ENCODE measurements at regions not wholly inside any gene's neighbourhood (a gene's known extent, or its start where the extent isn't known, plus 50 kb on each side); places are given as distances from the start of the nearest gene placed in this dataset.

- DNase-seq, result no peak
Measured at GRCh38 chr2:160882906-160883305, 277.3 kb upstream of the TANK start.

- no peak for DNase-seq
Measured at GRCh38 chr2:160884056-160884455, 276.2 kb upstream of the TANK start.

DNA sequence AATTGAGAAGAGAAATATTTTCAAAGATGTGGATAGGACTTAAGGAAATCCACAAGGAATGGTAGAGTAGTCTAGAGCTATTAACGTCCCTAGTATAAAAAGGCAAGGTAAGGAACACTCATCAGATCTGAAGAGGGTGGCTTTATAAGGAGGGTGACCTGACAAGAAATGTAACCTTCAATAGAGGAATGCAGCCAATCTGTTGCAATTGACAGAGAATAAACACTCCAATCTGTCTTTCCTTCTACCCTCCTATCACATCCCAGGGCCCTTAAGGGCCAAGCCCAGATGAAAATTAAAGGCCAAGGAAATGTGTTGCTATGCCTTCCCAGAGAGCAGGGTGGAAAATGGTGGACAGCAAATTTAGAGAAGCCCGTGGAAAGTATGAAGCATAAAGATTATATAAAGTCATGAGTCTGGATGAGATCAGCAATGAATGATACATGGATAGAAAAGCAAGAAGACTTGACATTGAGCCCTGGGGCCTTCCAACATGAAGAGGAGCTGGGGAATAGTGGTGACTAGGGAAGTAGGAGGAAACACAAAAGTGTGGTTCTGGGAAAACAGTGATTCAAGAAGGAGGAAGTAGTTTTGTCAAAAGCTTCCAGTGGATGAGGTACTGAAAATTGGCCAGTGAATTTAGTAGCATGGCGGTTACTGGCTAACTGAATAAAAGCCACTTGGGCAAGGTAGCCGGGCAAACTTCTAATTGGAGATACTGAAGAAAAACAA lies 270.6 kb upstream of the TANK start:
- DNase-seq, result no peak

DNA sequence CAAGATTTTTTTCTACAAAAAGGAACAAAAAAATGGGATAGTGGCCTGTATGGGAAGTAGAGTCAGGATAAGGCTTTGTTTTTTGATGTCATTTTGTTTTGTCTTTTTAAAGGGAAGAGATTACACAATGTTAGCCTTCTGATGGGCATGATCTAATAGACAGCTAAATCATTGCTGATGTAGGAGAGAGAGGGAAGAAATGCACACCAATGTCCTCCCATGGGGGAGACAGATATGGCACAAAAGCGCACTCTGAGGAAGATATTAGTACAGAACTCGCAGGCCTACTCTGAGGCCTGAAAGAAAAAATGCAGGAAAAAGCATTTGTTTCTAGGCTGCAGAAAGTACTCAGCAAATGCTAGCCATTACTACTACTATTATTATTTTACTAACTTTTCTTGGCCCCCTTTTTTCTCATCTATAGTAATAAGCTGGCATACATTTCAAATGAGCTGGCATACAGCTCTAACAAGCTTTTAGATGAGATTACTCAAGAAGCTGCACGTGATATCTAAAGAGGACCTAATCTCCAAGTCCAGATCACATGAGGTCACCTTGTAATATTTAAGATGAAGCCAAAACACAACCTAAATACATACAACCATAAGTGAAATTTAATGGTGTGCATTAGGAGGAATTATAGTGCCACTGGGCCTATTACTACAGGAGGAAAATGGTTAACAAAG lies 269.4 kb upstream of the TANK start:
- DNase-seq, result no peak

- DNase-seq, result no peak
Measured at GRCh38 chr2:160891353-160891740, 268.9 kb upstream of the TANK start.

- no peak for DNase-seq
Measured at GRCh38 chr2:160892204-160892603, 268.0 kb upstream of the TANK start.

GRCh38 chr2:160893581-160893980 lies 266.6 kb upstream of the TANK start:
- DNase-seq, result no peak

DNA sequence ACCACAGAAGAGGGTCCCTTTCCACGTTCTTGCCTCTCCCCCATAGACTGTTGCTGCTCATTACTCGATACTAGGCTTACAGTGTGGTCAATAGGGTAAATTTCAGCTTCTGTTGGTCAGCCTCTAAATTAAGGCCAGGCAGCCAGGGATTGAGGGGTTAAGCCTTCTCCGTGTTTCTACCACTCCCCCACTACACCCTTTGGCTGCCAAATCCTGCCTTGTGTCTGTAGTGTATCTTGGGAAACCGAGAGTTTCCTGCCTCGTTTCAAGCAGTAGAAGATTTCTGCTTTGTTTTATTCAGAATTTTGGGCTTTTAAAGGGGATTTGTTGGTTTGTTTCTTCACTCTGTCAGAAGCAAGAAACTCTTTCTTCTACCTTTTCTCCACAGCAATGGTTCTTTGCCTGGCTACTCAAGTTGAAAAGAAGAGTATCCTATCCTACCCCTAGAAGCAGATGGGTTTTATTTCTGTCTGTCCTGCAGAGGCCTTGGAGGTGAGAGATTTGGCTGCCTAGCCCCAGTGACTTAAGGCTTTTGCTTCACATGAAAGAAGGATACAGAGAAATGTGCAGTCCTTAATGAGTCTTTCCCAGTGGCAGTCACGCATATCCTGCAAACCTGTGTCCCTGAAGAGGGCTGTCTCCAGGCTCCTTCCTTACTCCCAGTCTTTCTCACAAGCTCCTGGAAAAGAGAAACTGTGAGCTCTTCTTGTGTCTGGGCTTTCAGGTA lies 261.5 kb upstream of the TANK start:
- no peak for DNase-seq

- no peak for DNase-seq
Measured at GRCh38 chr2:160901613-160902012, 258.6 kb upstream of the TANK start.

DNA sequence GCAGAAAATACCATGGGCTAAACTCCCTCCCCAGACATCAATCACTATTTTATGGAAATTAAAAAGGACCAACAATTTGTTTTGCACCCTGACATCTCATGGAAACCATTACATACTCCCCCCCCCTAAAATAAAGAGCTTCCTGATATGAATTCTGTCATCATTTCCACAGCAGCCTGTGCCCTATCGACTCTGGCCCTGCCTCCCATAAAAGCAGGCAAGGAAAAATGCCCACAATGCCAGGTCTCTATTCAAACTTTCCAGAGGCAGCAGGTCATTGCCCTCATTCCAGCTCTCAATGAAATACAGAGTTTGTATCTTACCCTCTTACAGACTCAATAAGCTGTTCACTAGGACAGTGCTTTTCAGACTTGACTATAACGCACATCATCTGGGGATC lies 254.4 kb upstream of the TANK start:
- DNase-seq, result no peak

DNA sequence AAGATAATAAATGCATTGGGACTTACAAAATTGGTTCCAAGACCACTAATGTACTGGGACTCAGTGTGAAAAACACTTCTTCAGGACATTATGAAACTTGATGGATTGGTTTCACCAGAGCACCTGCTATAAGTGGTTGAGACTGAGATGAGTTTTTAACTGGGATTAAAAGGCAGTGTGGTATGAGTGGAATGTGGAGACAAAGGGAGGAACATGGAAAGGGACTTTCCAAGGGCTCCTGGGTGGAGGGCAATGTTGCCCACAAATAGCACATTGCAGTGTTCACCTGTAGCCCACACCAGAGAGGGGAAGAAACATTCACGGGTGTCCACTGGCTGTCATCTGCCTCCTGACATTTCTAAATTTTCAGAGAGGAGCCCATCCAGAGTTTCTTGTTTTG lies 253.3 kb upstream of the TANK start:
- no peak for DNase-seq

DNA sequence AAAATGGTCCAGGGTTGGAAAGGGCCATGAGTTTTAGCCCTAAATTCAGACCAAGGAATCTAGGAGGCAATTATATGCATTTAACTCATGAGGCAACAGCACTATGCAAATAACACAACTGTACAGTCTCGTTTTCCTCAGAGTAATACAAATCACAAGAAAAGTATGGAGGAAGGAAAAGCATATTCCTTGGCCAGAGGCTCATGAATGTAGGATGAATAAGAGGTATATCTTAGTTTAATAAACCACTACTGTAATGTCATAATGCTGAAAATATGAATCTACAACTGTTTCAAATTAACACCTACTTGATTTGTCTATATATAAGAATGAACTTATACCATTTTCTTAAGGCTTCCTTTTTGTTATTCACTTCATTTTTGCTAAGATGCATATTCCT lies 252.5 kb upstream of the TANK start:
- DNase-seq, result no peak

DNA sequence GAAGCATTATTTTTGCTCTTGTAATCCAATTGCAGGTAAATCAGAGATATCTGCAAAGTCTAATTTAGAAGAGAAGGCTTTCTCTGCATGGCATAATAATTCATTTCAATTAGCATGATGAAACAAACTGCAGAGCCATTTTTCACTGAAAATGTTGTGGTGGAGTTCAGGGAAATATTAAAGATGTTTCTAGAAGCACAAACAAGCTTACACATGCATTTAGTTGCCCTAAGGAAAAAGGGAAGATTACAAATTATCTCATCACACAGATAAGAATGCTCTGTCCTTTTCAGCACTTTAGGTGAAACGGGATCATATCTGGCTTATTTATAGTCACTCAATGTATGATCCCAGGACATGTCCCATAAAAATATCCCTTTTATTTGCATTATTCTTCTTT lies 252.1 kb upstream of the TANK start:
- no peak for DNase-seq

DNA sequence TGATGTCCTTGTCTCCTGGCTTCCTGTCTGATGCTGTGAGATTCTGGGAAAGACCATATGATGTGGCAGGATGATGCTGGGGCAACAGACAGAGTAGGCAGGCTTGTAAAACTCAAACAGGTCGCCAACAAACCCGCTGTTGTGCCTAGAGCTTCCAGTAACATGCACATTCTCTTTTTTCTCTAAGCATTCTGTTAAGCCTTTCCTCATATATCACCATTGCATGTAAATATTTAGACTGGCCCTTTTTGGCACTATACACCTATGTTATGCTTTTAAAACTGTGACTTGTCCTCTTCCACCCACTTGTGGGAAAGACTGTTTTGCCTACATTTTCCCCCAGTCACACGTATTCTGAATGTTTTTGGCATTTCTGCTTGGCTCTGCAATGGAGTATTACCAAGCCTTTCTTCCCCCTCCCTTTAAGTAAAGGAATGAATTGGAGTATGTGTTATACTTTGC lies 250.4 kb upstream of the TANK start:
- no peak for DNase-seq

GRCh38 chr2:160910681-160911080 lies 249.5 kb upstream of the TANK start:
- DNase-seq, result no peak

DNA sequence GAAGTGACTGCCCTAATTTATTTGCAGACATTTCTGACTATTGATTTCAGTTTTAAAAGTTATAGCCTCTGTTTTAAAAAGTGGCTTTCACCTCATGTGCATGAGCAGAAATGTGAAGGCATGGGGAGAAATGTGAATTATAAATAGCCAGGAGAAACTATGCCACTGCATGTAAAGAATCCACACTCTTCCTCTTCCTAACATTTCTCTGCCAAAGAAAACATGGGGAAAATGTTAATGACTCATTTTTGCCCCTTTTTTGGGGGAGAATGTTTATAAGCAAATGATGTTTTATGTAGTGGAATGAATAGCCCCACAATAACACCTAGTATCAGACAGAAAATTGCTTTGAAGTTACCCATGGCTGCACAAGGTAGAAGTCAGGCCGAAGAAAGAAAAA lies 249.0 kb upstream of the TANK start:
- no peak for DNase-seq

GRCh38 chr2:160912276-160912675 lies 248.0 kb upstream of the TANK start:
- no peak for DNase-seq

DNA sequence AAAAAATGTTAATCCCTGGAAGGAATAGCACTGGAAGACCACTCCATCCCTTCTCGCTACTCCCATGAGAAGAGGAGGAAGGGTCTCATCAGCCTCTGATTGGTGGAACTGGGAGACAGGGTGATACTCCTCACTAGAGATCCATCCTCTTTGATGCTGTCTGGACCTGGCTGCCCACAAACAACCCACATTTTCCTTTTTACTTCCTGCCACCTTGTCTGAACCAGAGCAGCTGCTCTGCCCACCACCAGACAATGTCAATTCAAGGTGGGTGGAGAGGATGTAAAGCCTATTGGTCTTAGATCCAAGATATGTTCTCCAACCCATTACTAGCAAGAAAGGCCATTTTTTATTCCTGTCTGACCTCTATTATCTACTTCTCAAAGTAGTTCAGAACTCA lies 246.9 kb upstream of the TANK start:
- no peak for DNase-seq

DNA sequence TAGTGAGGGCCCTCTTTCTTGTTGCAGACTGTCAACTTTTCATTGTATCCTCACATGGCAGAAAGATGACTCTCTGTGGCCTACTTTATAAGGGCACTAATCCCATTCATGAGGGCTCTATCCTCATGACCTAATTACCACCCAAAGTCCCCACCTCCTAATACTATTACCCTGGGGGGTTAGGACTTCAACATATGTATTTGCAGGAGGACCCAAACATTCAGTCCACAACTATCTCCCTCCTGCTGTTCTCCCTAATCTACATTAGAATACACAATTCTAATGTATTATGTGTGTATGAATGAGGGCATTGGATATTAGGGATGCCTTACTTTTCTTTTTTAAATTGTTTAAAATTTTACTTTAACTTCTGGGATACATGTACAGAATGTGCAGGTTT lies 246.0 kb upstream of the TANK start:
- DNase-seq, result no peak

- DNase-seq, result no peak
Measured at GRCh38 chr2:160916300-160916699, 243.9 kb upstream of the TANK start.

- no peak for DNase-seq
Measured at GRCh38 chr2:160917850-160918249, 242.4 kb upstream of the TANK start.

GRCh38 chr2:160918258-160918657 lies 242.0 kb upstream of the TANK start:
- no peak for DNase-seq

GRCh38 chr2:160918906-160919503 lies 241.2 kb upstream of the TANK start:
- no peak for DNase-seq
